ENCODE measurements at regions not wholly inside any gene's neighbourhood (a gene's known extent, or its start where the extent isn't known, plus 50 kb on each side); places are given as distances from the start of the nearest gene placed in this dataset.
"Not testable (repeated sequence)": the region's sequence is repeated elsewhere in the genome, so short reads cannot be mapped to it uniquely, and the experiment has no call there.

DNA sequence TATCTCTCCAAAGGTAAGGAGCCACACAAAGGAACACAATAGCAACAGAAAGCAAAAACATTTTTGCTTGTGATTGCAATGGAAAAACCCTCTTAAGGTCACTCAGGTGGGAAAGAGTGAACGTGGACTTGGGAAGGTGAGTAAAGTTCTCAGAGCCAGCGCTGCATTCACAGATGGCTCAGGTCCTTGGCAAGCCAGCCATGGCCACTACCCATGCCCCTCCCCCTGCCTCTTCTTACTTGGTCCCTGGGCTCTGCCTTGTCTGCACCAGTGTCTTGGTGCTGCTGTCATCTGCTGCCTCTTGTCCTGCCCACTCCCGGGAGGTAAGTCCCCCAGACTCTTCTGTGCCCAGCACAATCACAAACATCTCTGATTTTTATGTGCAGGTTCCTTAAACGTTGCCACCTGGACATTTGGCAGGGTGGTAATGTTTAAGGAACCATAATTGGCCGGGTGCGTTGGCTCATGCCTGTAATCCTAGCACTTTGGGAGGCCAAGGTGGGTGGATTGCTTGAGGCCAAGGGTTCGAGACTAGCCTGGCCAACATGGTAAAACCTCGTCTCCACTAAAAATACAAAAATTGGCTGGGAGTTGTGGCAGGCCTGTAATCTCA, 74.6 kb downstream of the FEM1C start:
- DNase-seq (ENCODE audit: low read depth in 4 of 4, low spot score in 3 of 4): no peak

DNA sequence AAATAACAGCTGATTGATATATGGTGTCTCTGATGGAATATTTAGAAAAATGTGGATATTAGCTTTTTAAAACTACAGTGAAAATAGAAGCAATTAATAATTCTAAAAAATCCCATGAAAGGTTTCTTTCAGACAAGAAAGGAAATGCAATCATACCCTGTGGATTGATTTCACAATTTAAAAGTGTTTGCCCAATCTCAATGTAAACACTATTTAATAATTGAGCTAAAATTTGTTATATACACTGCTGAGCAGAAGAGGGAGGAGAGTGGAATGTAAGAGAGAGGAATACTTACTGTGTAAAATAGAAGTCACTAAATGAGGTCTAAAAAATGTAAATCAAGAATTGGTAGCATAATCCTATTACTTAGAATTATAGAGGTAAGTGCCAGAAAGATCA, 76.9 kb downstream of the FEM1C start:
- no peak for DNase-seq (ENCODE audit: low read depth in 4 of 4, low spot score in 3 of 4)

DNA sequence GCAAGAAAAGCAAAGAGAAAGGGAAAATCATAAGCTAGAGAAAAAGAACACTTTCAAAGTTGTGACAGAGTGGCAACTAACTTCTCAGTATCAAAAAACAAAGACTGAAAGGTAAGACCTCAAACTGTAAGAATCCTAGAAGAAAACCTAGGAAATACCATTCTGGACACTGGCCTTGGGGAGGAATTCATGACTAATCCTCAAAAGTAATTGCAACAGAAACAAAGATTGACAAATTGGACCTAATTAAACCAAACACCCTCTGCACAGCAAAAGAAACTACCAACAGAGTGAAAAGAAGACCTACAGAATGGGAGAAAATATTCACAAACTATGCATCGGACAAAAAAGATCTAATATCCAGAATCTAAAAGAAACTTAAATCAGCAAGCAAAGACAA, 79.1 kb downstream of the FEM1C start:
- no peak for DNase-seq (ENCODE audit: low read depth in 4 of 4, low spot score in 3 of 4)

DNA sequence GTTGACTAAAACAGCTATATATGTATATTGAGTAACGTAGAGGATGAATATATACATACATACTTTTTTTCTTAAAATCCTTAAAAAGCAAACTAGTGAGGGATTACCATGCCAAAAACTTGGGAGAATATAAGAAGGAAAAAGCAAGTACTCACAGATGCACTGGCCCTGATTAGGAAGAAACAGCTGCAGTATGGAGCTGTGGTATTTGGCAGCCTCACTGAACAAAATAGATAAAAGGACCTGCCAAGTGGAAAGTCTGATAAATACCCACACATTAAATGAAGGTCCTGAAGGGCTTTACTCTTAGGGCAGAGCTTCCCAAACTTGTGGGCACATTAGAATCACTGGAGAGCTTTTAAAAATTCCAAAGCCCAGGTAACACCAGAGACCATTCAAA, 80.6 kb downstream of the FEM1C start:
- DNase-seq (ENCODE audit: low read depth in 4 of 4, low spot score in 3 of 4): no peak

DNA sequence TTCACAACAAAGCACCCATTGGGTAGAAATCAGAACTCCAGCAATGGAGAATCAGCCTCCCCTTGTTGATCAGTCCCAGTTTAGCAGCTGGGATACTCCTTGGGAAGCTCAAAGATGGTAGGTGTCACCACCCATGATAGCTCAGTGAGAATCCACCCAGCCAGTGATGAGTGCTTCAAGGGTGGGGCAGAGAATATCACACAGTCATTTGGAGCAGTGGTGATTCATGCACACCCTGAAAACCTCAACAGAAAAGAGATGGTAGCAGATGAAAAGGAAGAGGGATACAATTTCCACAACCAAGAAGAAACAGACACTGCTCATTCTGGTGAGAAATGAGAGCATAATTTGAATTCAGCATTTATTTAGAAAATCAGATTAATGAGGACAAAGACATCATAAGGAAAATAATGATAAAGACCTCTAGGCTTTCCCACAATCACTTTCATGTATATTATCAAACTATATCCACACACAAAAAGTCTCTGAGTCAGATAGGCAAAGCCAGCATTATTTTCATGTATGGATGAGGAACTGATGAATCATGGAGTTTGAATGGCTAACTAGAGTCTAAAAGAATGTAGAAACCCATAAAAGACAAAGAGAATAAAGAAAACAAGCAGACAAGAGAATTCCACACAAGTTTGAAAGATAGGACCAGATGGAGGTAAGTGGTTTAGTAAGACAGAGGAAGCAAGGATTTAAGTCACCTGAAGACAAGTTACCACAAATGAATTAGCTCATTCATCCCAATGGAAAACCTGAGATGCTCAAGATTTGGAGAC, 82.9 kb downstream of the FEM1C start:
- no peak for DNase-seq (ENCODE audit: low read depth in 4 of 4, low spot score in 3 of 4)

DNA sequence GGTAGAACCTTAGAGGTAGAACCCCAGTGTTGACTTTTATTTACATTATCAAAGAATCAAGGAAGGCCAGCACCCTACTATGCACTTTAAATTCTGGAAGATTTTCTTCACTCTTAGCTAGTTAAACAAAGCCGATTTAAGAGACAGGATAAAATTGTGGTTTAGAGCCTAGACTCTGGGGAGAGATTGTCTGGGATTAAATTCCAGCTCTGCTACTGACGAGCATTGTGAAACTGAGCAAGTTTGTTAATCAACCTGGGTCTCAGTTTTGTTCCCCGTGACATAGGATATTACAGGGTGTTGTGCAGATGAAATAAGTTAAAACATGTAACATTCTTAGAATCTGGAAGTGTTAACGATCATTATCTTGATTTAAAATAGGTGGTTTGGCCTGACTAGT, 83.5 kb downstream of the FEM1C start:
- no peak for DNase-seq (ENCODE audit: low read depth in 4 of 4, low spot score in 3 of 4)

DNA sequence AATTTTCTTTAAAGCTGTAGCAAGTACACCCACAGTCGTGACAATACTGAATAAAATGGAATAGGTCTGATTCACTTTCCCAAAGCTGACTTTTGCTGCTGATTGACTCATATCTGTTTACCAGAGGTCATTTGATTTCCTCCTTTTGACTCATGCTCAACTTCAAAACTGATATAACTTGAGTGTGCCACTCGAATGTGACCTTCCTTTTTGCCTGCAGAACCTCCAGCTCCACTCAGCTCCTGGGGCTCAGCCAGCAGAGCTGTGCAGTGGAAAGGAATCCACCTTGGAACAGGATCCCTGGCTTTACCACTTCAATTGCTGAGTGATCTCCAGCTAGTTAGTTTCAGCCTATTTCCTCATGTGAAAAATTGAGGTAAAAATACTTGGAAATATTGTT, 84.1 kb downstream of the FEM1C start:
- DNase-seq (ENCODE audit: low read depth in 4 of 4, low spot score in 3 of 4): no peak

DNA sequence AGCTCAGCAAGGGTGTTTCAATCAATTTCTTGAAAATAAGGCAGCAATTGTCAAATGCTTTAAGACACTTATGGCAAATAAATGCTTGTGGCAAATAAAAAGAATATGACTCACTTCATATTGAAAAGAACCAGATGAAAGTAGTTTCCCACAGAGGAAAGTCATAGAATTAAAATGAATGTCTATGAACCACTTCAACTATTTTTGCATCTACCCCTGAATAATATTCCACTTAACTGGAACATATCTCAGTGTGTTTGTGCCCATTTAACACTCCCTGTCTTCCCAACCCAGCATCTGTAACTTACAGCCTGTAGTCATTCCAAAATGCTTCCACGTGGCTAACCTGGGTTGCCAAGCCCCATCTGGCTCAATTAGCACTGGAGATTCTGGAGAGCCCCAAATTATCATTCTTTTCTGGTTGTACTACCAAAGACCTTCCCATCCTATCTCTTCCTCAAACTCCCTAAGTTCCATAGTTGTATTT, 84.7 kb downstream of the FEM1C start:
- no peak for DNase-seq (ENCODE audit: low read depth in 4 of 4, low spot score in 3 of 4)

DNA sequence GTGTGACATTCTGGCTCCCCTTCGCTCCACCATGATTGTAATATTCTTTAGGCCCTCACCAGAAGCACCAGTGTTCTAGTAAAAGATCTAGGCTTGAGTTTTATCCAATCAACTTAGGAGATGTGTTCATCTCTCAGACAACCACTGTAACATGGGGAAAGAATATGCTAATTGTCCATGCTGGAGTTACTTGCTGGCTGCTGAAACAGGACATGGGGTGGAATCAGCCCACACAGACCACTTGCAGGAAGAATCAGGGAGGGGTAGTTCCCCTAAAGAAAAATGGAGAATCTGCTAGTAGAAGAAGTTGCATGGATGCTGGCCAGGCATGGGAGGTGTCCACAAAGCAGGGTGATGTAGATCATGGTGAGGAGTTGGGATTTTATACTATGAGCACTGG, 86.2 kb downstream of the FEM1C start:
- no peak for DNase-seq (ENCODE audit: low read depth in 4 of 4, low spot score in 3 of 4)

DNA sequence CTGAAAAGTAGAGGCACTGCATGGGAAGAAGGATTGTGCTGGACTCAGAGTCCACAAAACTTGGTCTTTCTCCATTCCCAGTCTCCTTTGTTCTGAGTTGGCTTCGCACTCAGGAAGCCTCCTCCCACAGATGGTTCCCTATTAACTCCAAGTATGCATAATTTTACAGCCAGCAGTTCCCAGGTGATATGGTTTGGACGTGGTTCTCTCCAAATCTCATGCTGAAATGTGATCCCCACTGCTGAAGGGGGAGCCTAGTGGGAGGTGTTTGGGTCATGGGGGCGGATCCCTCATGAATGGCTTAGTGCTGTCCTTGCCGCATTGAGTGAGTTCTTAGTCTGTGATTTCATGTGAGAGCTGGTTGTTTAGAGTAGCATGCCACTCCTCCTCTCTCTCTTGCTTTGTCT, 86.6 kb downstream of the FEM1C start:
- peak in 2 of 4 donors; percentile 43 to 54 for DNase-seq (ENCODE audit: low read depth in 4 of 4, low spot score in 3 of 4)

DNA sequence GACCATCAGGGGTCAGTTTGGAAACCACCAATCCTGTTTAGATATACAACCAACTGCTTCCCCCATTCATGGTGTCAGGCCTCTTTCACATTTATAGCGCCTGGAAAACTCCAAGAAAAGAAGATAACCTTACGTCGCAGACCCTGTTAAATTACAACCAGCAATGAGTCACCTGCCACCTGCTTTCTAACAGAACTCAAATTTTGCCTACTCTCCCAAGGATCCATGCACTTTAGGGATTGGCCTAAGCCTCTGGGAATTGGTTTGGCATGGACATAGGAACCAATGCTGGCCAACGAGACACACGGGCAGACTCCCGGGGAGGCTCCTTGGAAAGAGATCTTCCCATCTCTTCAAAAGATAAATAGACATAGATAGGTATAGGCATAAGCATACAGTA, 87.0 kb downstream of the FEM1C start:
- DNase-seq (ENCODE audit: low read depth in 4 of 4, low spot score in 3 of 4): no peak

DNA sequence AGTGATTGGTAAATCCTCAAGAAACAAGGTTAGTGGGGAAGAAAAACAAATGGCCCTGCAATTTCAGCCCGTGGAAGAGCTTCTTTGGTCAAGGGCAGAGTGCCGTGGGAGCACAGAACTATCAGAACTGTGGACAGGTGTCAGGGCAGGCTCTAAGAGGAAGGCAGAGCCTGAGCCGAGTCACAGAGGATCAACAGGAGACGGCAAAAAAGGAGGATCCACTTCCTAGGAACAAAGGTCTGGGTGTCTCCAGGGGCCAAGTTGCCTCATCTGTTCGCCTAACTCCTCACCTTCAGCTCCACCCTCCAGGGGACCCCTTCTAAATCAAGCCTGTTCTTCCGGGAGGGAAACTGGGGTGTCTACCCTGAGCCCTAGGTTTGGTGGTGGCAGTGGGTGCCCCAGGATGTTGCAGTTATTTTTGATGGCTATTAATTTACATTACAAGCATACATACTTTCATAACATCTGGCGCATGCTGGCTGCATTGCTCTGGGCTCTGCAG, 88.0 kb downstream of the FEM1C start:
- DNase-seq (ENCODE audit: low read depth in 4 of 4, low spot score in 3 of 4): no peak

DNA sequence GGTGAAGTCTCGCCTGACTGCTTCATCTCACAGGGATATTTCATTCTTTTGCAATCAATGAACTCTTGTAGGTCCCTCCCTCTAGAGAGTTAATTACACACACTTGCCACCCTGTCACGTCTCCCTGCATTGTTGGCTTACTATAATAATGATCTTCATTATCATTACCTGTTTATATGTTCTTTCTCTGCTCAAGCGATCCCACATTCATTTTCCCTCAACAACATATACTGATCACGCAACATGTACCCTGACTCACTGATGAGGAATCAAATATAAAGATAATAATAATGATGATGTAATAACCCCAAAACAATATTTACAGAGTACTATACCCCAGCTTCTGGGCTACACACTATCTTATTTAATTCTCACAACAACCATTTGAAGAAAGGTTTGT, 88.5 kb downstream of the FEM1C start:
- no peak for DNase-seq (ENCODE audit: low read depth in 4 of 4, low spot score in 3 of 4)

DNA sequence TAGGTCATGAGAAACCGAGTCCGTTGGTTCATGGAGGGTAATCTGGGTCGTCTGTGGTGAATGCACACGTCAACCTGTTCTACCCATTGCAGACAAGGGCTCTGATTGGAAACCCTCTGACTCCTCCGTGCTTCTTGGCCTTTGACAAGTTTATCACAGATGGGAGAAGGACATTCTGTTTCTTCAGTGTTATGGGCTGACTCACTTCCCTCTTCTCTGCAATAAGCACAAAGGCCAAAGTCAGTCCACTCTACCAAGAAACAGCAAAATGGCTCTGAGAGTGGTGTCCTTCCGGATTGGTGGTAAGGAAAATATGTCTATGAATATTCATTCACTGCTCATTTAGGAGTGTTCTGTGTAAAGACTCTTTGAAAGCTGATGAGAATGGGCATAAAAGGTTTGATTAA, 89.3 kb downstream of the FEM1C start:
- DNase-seq (ENCODE audit: low read depth in 4 of 4, low spot score in 3 of 4): no peak

DNA sequence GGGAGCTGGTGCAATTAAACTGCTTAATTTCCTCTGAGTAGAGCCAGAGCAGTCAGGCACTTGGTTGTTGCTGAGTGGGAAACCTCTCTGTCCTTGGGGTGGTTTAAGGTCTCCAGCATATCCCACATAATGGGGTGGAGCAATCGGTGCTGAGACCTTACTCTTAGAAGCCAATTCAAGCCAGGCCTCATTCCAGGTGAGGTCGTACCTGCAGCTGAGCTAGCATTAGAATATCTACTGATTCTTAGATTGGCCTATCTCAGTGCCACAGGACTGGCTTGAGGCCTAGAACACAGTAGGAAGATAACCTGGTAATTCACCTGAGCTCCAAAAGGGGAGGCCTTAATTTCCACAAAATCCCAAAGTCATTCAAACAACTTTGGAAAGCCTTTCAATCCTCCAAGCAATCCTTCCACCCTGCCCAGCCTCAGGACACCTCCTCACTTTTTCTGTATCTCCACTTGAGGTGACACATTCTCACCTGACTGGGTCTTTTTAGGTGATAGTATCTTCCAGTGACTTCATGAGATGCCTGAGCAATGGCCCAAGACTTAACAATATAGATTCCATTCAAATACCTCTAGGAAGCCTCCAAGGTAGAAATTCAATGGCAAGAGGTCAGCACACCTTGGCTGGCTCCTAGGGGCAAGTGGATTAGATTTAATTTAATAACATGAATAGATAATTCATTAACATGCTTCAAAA, 91.0 kb downstream of the FEM1C start:
- no peak for DNase-seq (ENCODE audit: low read depth in 4 of 4, low spot score in 3 of 4)

DNA sequence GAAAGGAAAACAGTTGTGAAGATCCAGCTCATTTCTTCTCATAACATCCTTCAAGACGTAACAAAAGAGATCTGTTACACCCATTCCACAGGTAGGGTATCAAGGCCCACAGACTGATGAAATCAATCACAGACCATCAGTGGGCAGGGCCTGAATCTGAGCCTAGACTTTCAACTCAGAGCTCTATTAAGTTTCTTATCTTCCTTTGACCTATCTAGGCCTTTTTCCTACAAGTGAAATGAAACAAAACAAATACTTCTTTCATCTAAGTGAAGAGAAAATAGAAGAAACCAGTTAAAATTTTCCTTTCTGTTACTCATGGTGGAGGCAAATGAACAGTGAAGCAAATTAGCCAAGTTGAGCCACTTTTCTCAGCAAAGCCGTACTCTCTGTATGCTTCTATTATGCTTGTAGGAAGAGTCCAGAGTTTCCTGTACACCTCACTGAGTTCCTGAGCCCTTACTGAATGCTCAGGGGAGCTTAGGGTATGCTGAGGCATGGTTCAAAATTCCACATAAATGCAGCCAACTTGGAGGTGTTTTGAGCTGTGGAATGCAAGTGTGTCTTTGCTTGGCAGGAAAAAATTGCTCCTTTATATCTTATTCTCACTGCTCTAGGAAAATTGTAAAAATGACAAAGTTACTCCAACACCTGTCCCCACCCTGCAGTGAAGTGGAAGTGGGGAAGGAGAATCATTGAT, 91.9 kb downstream of the FEM1C start:
- no peak for DNase-seq (ENCODE audit: low read depth in 4 of 4, low spot score in 3 of 4)

DNA sequence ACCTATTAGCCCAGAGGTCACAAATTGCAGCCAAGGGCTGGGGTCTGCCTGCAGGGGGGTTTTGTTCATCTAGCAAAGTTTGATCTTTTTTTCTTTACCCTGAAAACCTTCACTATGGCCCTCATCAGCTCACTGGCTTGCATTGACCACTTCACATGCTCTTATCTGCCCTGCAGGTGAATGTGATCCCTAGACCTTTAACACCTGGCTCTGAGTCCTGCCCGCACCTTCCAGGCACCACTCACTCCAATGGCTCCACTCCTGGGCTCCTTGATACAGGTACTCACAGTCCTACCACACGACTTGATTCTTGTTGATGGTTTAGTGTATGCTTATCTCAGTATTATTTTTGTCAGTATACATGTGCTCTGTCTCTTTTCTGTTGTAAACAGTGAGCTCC, 92.5 kb downstream of the FEM1C start:
- DNase-seq (ENCODE audit: low read depth in 4 of 4, low spot score in 3 of 4): no peak

DNA sequence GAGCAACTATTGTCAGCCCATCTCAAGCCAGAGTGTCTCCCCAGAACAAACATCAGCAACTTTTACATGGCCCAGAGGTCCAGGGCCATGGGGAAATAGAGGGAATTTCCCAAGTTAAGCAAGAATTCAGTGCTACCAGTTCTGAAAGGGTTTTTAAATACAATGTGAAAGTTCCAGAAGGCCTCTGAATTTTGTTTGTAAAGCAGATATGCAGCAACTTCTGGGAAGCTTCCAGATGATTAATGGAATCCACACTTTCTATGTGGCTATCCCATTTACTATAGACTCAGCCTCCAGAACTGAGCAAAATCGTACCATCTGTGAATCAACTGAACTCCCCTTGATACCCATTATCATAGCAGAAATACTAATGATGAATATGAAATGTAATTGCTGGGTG, 93.8 kb downstream of the FEM1C start:
- no peak for DNase-seq (ENCODE audit: low read depth in 4 of 4, low spot score in 3 of 4)

DNA sequence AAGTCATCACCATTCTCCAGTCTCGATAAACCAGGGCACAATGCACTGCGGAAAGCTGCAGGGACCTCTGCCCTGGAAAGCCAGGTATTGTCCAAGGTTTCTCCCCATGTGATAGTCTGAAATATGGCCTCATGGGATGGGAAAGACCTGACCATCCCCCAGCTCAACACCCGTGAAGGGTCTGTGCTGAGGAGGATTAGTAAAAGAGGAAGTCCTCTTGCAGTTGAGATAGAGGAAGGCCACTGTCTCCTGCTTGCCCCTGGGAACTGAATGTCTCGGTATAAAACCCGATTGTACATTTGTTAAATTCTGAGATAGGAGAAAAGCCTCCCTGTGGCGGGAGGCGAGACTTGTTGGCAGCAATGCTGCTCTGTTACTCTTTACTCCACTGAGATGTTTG, 95.9 kb downstream of the FEM1C start:
- DNase-seq (ENCODE audit: low read depth in 4 of 4, low spot score in 3 of 4): not testable (repeated sequence)

DNA sequence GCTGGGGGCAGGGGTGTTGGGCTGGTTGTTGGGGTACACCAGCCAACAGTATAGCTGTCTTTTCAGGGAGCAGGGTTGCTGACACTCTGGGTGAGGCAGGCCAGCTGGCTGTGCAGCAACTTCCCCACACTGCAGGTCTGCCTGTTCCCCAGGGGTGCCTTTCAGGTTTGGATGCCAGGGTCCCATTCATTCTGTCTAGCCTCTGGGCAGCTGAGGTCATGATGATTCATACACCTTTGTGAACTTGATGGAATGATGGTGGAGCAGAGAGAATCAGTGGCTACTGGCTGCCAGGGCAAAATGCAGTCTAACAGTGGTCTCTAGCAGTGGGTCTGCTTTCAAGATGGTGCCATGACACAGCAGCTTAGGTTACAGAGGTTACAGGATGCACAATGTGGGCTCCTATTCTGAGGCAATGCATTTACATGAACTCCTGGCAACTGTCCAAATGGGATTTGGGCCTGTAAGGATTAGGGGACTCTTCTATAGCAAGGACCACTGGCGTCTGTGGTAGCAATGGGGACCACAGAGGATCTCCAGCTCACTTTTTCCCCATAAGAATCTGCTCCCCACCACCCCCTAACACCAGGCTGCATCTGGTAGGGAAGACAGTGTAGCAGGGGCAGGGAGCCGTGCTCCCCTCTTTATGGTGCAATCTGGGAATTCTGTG, 103.7 kb downstream of the FEM1C start:
- DNase-seq (ENCODE audit: low read depth in 4 of 4, low spot score in 3 of 4): no peak

DNA sequence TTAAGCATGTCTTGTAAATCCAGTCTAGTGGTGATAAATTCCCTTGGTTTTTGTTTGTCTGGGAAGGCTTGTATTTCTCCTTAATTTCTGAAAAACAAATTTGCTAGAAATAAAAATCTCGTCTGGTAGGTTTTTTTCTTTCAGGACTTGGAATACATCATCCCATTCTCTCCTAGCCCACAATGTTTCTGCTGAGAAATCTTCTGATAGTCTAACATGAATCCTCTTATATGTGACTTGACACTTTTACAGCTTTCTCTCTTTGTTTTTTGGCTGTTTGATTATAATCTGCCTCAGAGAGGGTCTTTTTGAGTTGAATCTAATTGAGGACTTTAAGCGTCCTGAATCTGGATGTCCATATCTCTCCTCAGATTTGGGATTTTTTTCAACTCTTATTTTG, 104.9 kb downstream of the FEM1C start:
- DNase-seq (ENCODE audit: low read depth in 4 of 4, low spot score in 3 of 4): no peak

Data from left renal pelvis (tissue), 4 donors.